H9 (cell line): ENCODE measurements at regions not wholly inside any gene's neighbourhood (a gene's known extent, or its start where the extent isn't known, plus 50 kb on each side); places are given as distances from the start of the nearest gene placed in this dataset.

ENCODE experiments used
- DNase-seq: peaks from one replicate; pipeline ENCODE4 v3.0.0-alpha.2; 2017
- H2AFZ ChIP-seq: one replicate; pipeline ENCODE4 v1.6.1; 2013; ENCODE audit warnings: mild to moderate bottlenecking, low read length, control low read depth, moderate library complexity
- H2AK5ac ChIP-seq: 2 replicates; pipeline ENCODE4 v1.6.1; 2013; ENCODE audit warnings: low read length, control low read depth, mixed read lengths; ENCODE audit not compliant: insufficient read length
- H2BK120ac ChIP-seq: one replicate; pipeline ENCODE4 v1.6.1; 2013; ENCODE audit warnings: low read depth, mild to moderate bottlenecking, low read length, control low read depth, inconsistent platforms; ENCODE audit not compliant: poor library complexity, severe bottlenecking
- H2BK12ac ChIP-seq: 2 replicates; pipeline ENCODE4 v1.6.1; 2013; ENCODE audit warnings: low read length, control low read depth, mixed read lengths, low read depth; ENCODE audit not compliant: insufficient read length
- H2BK15ac ChIP-seq: 2 replicates; pipeline ENCODE4 v1.6.1; 2013; ENCODE audit warnings: low read depth, low read length, control low read depth
- H2BK20ac ChIP-seq: one replicate; pipeline ENCODE4 v1.6.1; 2013; ENCODE audit warnings: low read depth, mild to moderate bottlenecking, low read length, control low read depth, inconsistent platforms; ENCODE audit not compliant: poor library complexity, severe bottlenecking
- H2BK5ac ChIP-seq: 2 replicates; pipeline ENCODE4 v1.6.1; 2013; ENCODE audit warnings: low read length, control low read depth, mixed read lengths; ENCODE audit not compliant: insufficient read length
- H3K14ac ChIP-seq: 2 replicates; pipeline ENCODE4 v1.6.1; 2013; ENCODE audit warnings: low read length, control low read depth; ENCODE audit not compliant: insufficient read depth
- H3K18ac ChIP-seq: 2 replicates; pipeline ENCODE4 v1.6.1; 2013; ENCODE audit warnings: low read depth, mild to moderate bottlenecking, mixed read lengths, low read length, control low read depth; ENCODE audit not compliant: insufficient read length
- H3K23ac ChIP-seq: 2 replicates; pipeline ENCODE4 v1.6.1; 2013; ENCODE audit warnings: low read length, control low read depth, mixed read lengths, low read depth; ENCODE audit not compliant: insufficient read length
- H3K23me2 ChIP-seq: 2 replicates; pipeline ENCODE4 v1.6.1; 2013; ENCODE audit warnings: low read depth, mild to moderate bottlenecking, mixed read lengths, low read length, control low read depth; ENCODE audit not compliant: insufficient read length, poor library complexity, severe bottlenecking
- H3K27ac ChIP-seq: 2 replicates; pipeline ENCODE4 v1.5.1; 2013; ENCODE audit warnings: low read length, control low read depth, mixed read lengths, low read depth; ENCODE audit not compliant: insufficient read length
- H3K27me3 ChIP-seq: 2 replicates; pipeline ENCODE4 v1.6.1; 2013; ENCODE audit warnings: low read length, control low read depth, inconsistent platforms; ENCODE audit not compliant: insufficient read depth
- H3K4ac ChIP-seq: 2 replicates; pipeline ENCODE4 v1.6.1; 2013; ENCODE audit warnings: low read depth, mild to moderate bottlenecking, control low read depth, inconsistent platforms, low read length, moderate library complexity
- H3K4me1 ChIP-seq: 2 replicates; pipeline ENCODE4 v1.6.1; 2013; ENCODE audit warnings: low read length, control low read depth, inconsistent platforms; ENCODE audit not compliant: insufficient read depth
- H3K4me2 ChIP-seq: 2 replicates; pipeline ENCODE4 v1.6.1; 2013; ENCODE audit warnings: low read length, control low read depth, mixed read lengths; ENCODE audit not compliant: insufficient read length, insufficient read depth
- H3K56ac ChIP-seq: 2 replicates; pipeline ENCODE4 v1.6.1; 2013; ENCODE audit warnings: low read depth, mild to moderate bottlenecking, mixed read lengths, low read length, control low read depth; ENCODE audit not compliant: insufficient read length
- H3K79me1 ChIP-seq: 2 replicates; pipeline ENCODE4 v1.6.1; 2013; ENCODE audit warnings: low read depth, mild to moderate bottlenecking, moderate library complexity, low read length, control low read depth, inconsistent platforms; ENCODE audit not compliant: insufficient read depth, poor library complexity, severe bottlenecking
- H3K79me2 ChIP-seq: 2 replicates; pipeline ENCODE4 v1.6.1; 2013; ENCODE audit warnings: low read length, control low read depth, inconsistent platforms; ENCODE audit not compliant: insufficient read depth
- H3K9ac ChIP-seq: 2 replicates; pipeline ENCODE4 v1.6.1; 2013; ENCODE audit warnings: low read length, control low read depth, mixed read lengths; ENCODE audit not compliant: insufficient read length; ENCODE audit errors: extremely low read depth
- H3K9me3 ChIP-seq: one replicate; pipeline ENCODE4 v1.6.1; 2013; ENCODE audit warnings: low read depth, low read length, inconsistent platforms; ENCODE audit not compliant: control insufficient read depth
- H3T11ph ChIP-seq: one replicate; pipeline ENCODE4 v1.6.1; 2013; ENCODE audit warnings: mild to moderate bottlenecking, low read length, control low read depth, inconsistent platforms
- H4K20me1 ChIP-seq: one replicate; pipeline ENCODE4 v1.6.1; 2013; ENCODE audit not compliant: control insufficient read depth, insufficient read length, insufficient read depth
- H4K5ac ChIP-seq: 2 replicates; pipeline ENCODE4 v1.6.1; 2013; ENCODE audit warnings: low read depth, mild to moderate bottlenecking, mixed read lengths, low read length, control low read depth; ENCODE audit not compliant: insufficient read length
- H4K8ac ChIP-seq: replicated peaks from 2 replicates; pipeline ENCODE4 v1.6.1; 2013; ENCODE audit warnings: low read length, control low read depth, mixed read lengths, low read depth; ENCODE audit not compliant: insufficient read length
- H4K91ac ChIP-seq: 2 replicates; pipeline ENCODE4 v1.6.1; 2013; ENCODE audit warnings: low read depth, mild to moderate bottlenecking, moderate library complexity, mixed read lengths, low read length, control low read depth; ENCODE audit not compliant: insufficient read length
- H3K27ac Mint-ChIP-seq, 3 experiments: 2 replicates in 2 of 3; 3 replicates in 1 of 3; pipeline ENCODE4 v1.8.0; 2020 to 2021; ENCODE audit warnings: mixed read lengths in 3 of 3, mild to moderate bottlenecking in 1 of 3, moderate library complexity in 1 of 3
- H3K27me3 Mint-ChIP-seq: 2 replicates; pipeline ENCODE4 v1.8.0; 2021; ENCODE audit warnings: low read depth, mild to moderate bottlenecking, moderate library complexity, mixed read lengths
- H3K36me3 Mint-ChIP-seq, 3 experiments: 2 replicates in 2 of 3; 3 replicates in 1 of 3; pipeline ENCODE4 v1.8.0; 2020 to 2021; ENCODE audit warnings: low read depth in 3 of 3, mixed read lengths in 3 of 3; ENCODE audit not compliant: insufficient read depth in 1 of 3
- H3K4me1 Mint-ChIP-seq, 2 experiments: 2 replicates each; pipeline ENCODE4 v1.8.0; 2020; ENCODE audit warnings: mixed read lengths in 2 of 2
- H3K4me3 Mint-ChIP-seq, 2 experiments: 2 replicates in 1 of 2; 3 replicates in 1 of 2; pipeline ENCODE4 v1.8.0; 2020 to 2021; ENCODE audit warnings: mild to moderate bottlenecking in 2 of 2, mixed read lengths in 2 of 2, moderate library complexity in 1 of 2
- H3K9me3 Mint-ChIP-seq, 2 experiments: 2 replicates in 1 of 2; 3 replicates in 1 of 2; pipeline ENCODE4 v1.8.0; 2020; ENCODE audit warnings: mild to moderate bottlenecking in 2 of 2, mixed read lengths in 2 of 2, moderate library complexity in 1 of 2
- WGBS: extraction: QIAGEN DNeasy Blood & Tissue Kit; methylation state at CpG from one replicate; pipeline ENCODE4 v1.1.7; 2013; ENCODE audit warnings: missing lambda C conversion rate, low lambda C conversion rate, mixed read lengths; ENCODE audit not compliant: insufficient read length; ENCODE audit errors: extremely low coverage; 5-methylcytosine and 5-hydroxymethylcytosine counted together
- TF ChIP-seq, protein P1 (sequence below): fragments of 200-600 bp; sonication (generic); conservative IDR thresholded peaks from 3 replicates; pipeline ENCODE4 v1.8.0; 2021; ENCODE audit warnings: antibody characterized with exemption, mild to moderate bottlenecking

GRCh38 chr2:126085011-126085795 is 570.8 kb upstream of the GYPC start:
- no CpG with 5 or more reads among the region's 3 CpGs for WGBS
- TF ChIP-seq, protein P1, sequence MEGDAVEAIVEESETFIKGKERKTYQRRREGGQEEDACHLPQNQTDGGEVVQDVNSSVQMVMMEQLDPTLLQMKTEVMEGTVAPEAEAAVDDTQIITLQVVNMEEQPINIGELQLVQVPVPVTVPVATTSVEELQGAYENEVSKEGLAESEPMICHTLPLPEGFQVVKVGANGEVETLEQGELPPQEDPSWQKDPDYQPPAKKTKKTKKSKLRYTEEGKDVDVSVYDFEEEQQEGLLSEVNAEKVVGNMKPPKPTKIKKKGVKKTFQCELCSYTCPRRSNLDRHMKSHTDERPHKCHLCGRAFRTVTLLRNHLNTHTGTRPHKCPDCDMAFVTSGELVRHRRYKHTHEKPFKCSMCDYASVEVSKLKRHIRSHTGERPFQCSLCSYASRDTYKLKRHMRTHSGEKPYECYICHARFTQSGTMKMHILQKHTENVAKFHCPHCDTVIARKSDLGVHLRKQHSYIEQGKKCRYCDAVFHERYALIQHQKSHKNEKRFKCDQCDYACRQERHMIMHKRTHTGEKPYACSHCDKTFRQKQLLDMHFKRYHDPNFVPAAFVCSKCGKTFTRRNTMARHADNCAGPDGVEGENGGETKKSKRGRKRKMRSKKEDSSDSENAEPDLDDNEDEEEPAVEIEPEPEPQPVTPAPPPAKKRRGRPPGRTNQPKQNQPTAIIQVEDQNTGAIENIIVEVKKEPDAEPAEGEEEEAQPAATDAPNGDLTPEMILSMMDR = no peak
- no peak overlapping the region for H3K4me3 Mint-ChIP-seq

More at GRCh38 chr2:126085011-126085795, 570.8 kb upstream of the GYPC start:
- H3T11ph ChIP-seq = no peak overlapping the region
- no peak overlapping the region for H2BK5ac ChIP-seq
- peaks cover 15% of the 10 kb centered on the region for H3K27me3 Mint-ChIP-seq
- peaks cover 0 to 5% of the 10 kb centered on the region in 2 experiments; a peak in 1 of 5 replicates for H3K9me3 Mint-ChIP-seq
- no peak overlapping the region for H3K18ac ChIP-seq
- H3K56ac ChIP-seq = no peak overlapping the region
- no peak overlapping the region for H2BK12ac ChIP-seq
- no peak overlapping the region for H3K23ac ChIP-seq
- no peak overlapping the region for H3K4me2 ChIP-seq
- no peak overlapping the region for H3K27ac ChIP-seq
- H3K79me1 ChIP-seq = no peaks in the 10 kb centered on the region
- no peak overlapping the region for H4K5ac ChIP-seq
- no peak overlapping the region for H3K9ac ChIP-seq
- H3K4ac ChIP-seq = no peak overlapping the region
- H3K4me1 ChIP-seq = no peaks in the 10 kb centered on the region
- H3K79me2 ChIP-seq = no peaks in the 10 kb centered on the region
- H4K91ac ChIP-seq = no peak overlapping the region
- H3K36me3 Mint-ChIP-seq = no peaks in the 10 kb centered on the region; a peak in 1 of 7 replicates
- H2AK5ac ChIP-seq = no peak overlapping the region
- H4K20me1 ChIP-seq = no peaks in the 10 kb centered on the region
- H3K14ac ChIP-seq = no peak overlapping the region
- H3K27ac Mint-ChIP-seq = no peak overlapping the region; a peak in 1 of 7 replicates
- no peak overlapping the region for H2BK120ac ChIP-seq
- H3K23me2 ChIP-seq = no peaks in the 10 kb centered on the region
- no peaks in the 10 kb centered on the region for H3K9me3 ChIP-seq
- no peak for DNase-seq
- H2BK15ac ChIP-seq = no peak overlapping the region
- H4K8ac ChIP-seq = no peak overlapping the region
- no peak overlapping the region for H2BK20ac ChIP-seq
- H3K4me1 Mint-ChIP-seq = peaks cover 6 to 8% of the 10 kb centered on the region in 2 experiments
- no peak overlapping the region for H2AFZ ChIP-seq
- H3K27me3 ChIP-seq = no peaks in the 10 kb centered on the region
